ENCODE measurements at regions not wholly inside any gene's neighbourhood (a gene's known extent, or its start where the extent isn't known, plus 50 kb on each side); places are given as distances from the start of the nearest gene placed in this dataset.
"Not testable (repeated sequence)": the region's sequence is repeated elsewhere in the genome, so short reads cannot be mapped to it uniquely, and the experiment has no call there.

GRCh38 chr1:98121646-98122045, 200.8 kb upstream of the DPYD start:
- intact Hi-C loops (cut with DNase I; ENCODE audit: low total_unique reads) = no loop called here
- DNase-seq = no peak
- TF ChIP-seq POLR2A (IDR thresholded peaks at IDR 0.05) (no peak), CTCF (IDR thresholded peaks at IDR 0.05) (no peak)
- Histone ChIP-seq H3K36me3 (ENCODE audit: low read depth, missing control alignments) (no peaks in the 10 kb centered on the region), H3K4me1 (no peaks in the 10 kb centered on the region), H3K4me3 (no peak overlapping the region), H3K27ac (no peak overlapping the region), H3K27me3 (no peaks in the 10 kb centered on the region), H3K9me3 (no peaks in the 10 kb centered on the region)
- WGBS, 2 donors = 0% methylated on average over 1 of the region's 1 CpG

GRCh38 chr1:98119796-98120195, 199.0 kb upstream of the DPYD start:
- H3K4me3 ChIP-seq = no peak overlapping the region
- no peaks in the 10 kb centered on the region for H3K36me3 ChIP-seq (ENCODE audit: low read depth, missing control alignments)
- no peak for DNase-seq
- TF ChIP-seq POLR2A (IDR thresholded peaks at IDR 0.05) (no peak), CTCF (IDR thresholded peaks at IDR 0.05) (no peak)
- 43 to 69% methylated on average over 1 of the region's 1 CpG for whole genome bisulfite sequencing, 2 donors
- H3K9me3 ChIP-seq = no peaks in the 10 kb centered on the region
- H3K27ac ChIP-seq = no peak overlapping the region
- H3K27me3 ChIP-seq = no peaks in the 10 kb centered on the region
- intact Hi-C loops (cut with DNase I; ENCODE audit: low total_unique reads) = no loop called here
- H3K4me1 ChIP-seq = no peaks in the 10 kb centered on the region

- Histone ChIP-seq H3K27me3 (no peaks in the 10 kb centered on the region), H3K4me3 (no peak overlapping the region), H3K36me3 (ENCODE audit: low read depth, missing control alignments) (no peaks in the 10 kb centered on the region), H3K4me1 (no peaks in the 10 kb centered on the region), H3K9me3 (no peaks in the 10 kb centered on the region), H3K27ac (no peak overlapping the region)
- DNase-seq = no peak
- 88 to 93% methylated on average over 1 of the region's 1 CpG for WGBS, 2 donors
- TF ChIP-seq POLR2A (IDR thresholded peaks at IDR 0.05) (no peak), CTCF (IDR thresholded peaks at IDR 0.05) (no peak)
- intact Hi-C loops (cut with DNase I; ENCODE audit: low total_unique reads) = no loop called here
Measured at GRCh38 chr1:98113811-98114210, 193.0 kb upstream of the DPYD start.

GRCh38 chr1:98112626-98113025, 191.8 kb upstream of the DPYD start:
- 91 to 93% methylated on average over 2 of the region's 2 CpGs for WGBS, 2 donors
- DNase-seq = no peak
- H3K36me3 ChIP-seq (ENCODE audit: low read depth, missing control alignments) = no peaks in the 10 kb centered on the region
- no peaks in the 10 kb centered on the region for H3K27me3 ChIP-seq
- no peak for TF ChIP-seq POLR2A (IDR thresholded peaks at IDR 0.05)
- no peak for TF ChIP-seq CTCF (IDR thresholded peaks at IDR 0.05)
- no peaks in the 10 kb centered on the region for H3K4me1 ChIP-seq
- no peak overlapping the region for H3K4me3 ChIP-seq
- no peaks in the 10 kb centered on the region for H3K9me3 ChIP-seq
- intact Hi-C loops (cut with DNase I; ENCODE audit: low total_unique reads) = no loop called here
- no peak overlapping the region for H3K27ac ChIP-seq

- TF ChIP-seq POLR2A (IDR thresholded peaks at IDR 0.05) = no peak
- TF ChIP-seq CTCF (IDR thresholded peaks at IDR 0.05) = no peak
- no peaks in the 10 kb centered on the region for H3K9me3 ChIP-seq
- DNase-seq = no peak
- intact Hi-C loops (cut with DNase I; ENCODE audit: low total_unique reads) = no loop called here
- no peaks in the 10 kb centered on the region for H3K4me1 ChIP-seq
- H3K27me3 ChIP-seq = no peaks in the 10 kb centered on the region
- H3K27ac ChIP-seq = no peak overlapping the region
- no peaks in the 10 kb centered on the region for H3K36me3 ChIP-seq (ENCODE audit: low read depth, missing control alignments)
- no peak overlapping the region for H3K4me3 ChIP-seq
Measured at GRCh38 chr1:98110674-98111073, 189.8 kb upstream of the DPYD start.

- H3K9me3 ChIP-seq; H3K27me3 ChIP-seq; DNase-seq; H3K4me1 ChIP-seq; intact Hi-C loops (cut with DNase I; ENCODE audit: low total_unique reads); H3K27ac ChIP-seq; H3K4me3 ChIP-seq; H3K36me3 ChIP-seq (ENCODE audit: low read depth, missing control alignments): not testable (repeated sequence)
- 58 to 85% methylated on average over 1 of the region's 1 CpG for WGBS, 2 donors
Measured at GRCh38 chr1:98108378-98108777, 187.5 kb upstream of the DPYD start.
